Gastroesophageal sphincter (tissue), 4 donors: ENCODE measurements at regions not wholly inside any gene's neighbourhood (a gene's known extent, or its start where the extent isn't known, plus 50 kb on each side); places are given as distances from the start of the nearest gene placed in this dataset.

Experiments
- ATAC-seq: fragments of 150-250 bp; one replicate; pipeline ENCODE4 v1.9.1; 2016; ENCODE audit warnings: mild to moderate bottlenecking, moderate library complexity
- H3K27ac ChIP-seq, 4 donors: fragments of 200-600 bp; sonication (generic) in 3 of 4; 1 replicate in 3 of 4; 2 replicates in 1 of 4; pipeline ENCODE4 v1.5.1; 2016 to 2019
- H3K27me3 ChIP-seq: fragments of 200-600 bp; sonication (generic); one replicate; pipeline ENCODE4 v1.5.1; 2019
- H3K36me3 ChIP-seq, 2 donors: fragments of 200-600 bp; sonication (generic); one replicate each; pipeline ENCODE4 v1.5.1; 2019; ENCODE audit warnings: control low read depth in 1 of 2
- H3K4me1 ChIP-seq, 3 donors: fragments of 200-600 bp; sonication (generic); 1 replicate in 2 of 3; 2 replicates in 1 of 3; pipeline ENCODE4 v1.5.1; 2016 to 2019; ENCODE audit warnings: control low read depth in 2 of 3
- H3K4me3 ChIP-seq, 2 donors: fragments of 200-600 bp; sonication (generic); one replicate each; pipeline ENCODE4 v1.5.1; 2019; ENCODE audit warnings: mild to moderate bottlenecking in 1 of 2, moderate library complexity in 1 of 2
- H3K9me3 ChIP-seq, 3 donors: fragments of 200-600 bp; sonication (generic); one replicate each; pipeline ENCODE4 v1.5.1; 2017 to 2019; ENCODE audit warnings: control low read depth in 2 of 3
- EP300 ChIP-seq: sonication (generic); formaldehyde crosslinking; IDR thresholded peaks from one replicate; pipeline ENCODE4 v1.6.1; 2017; ENCODE audit warnings: antibody characterized with exemption, mild to moderate bottlenecking
- POLR2A ChIP-seq, 2 donors: fragments of 450-650 bp; IDR thresholded peaks; one replicate each; pipeline ENCODE4 v1.6.1; 2017; ENCODE audit warnings: antibody characterized with exemption in 2 of 2, mild to moderate bottlenecking in 2 of 2, moderate library complexity in 1 of 2
- POLR2AphosphoS5 ChIP-seq: sonication (generic); formaldehyde crosslinking; IDR thresholded peaks from one replicate; pipeline ENCODE4 v1.6.1; 2017; ENCODE audit warnings: antibody characterized with exemption
- WGBS, 2 donors: methylation state at CpG; one replicate each; pipeline ENCODE4 v1.1.5; 2018; ENCODE audit warnings: low coverage in 1 of 2; 5-methylcytosine and 5-hydroxymethylcytosine counted together
- TF ChIP-seq, protein P1 (sequence below), 4 experiments: fragments of 200-600 bp in 2 of 4; fragments of 450-650 bp in 2 of 4; sonication (generic) in 1 of 4; IDR thresholded peaks; one replicate each; pipeline ENCODE4 v1.5.1; 2017 to 2019; ENCODE audit warnings: antibody characterized with exemption in 4 of 4, mild to moderate bottlenecking in 2 of 4, moderate library complexity in 2 of 4

DNA sequence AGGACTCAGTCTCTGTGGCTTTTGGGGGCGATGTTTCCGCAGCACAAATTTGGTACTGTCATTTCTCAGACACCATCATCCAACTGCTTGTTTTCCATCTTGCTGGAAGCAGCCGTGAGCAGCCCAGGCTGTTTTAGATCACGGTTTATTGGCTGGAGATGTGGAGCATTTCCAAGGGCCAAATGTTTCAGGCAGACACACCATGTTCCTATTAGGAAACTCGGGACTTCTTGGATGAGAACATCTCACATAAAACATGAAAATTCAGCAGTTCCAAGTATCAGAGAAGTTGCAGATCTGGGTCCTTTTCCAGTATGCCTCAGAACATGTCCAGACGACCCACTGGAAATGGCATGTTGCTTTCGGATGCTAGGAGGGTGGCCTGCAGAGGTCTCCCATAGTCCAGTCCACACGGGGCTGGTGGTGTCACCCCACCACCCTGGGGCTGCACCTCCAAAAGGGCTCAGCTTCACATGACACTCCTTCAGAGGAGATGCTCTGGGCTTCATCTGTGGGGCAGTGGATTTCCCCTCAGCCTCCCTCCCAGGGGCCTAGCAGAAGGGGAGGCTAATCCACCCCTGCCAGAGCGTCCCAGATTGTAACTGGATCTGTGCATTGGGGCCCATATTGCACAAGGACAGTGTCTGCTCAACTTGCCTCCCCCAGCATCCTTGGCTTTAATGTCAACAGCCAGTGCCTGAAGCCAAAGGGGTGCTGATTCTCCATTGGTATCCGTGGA is 176.3 kb downstream of the SCP2D1 start:
- no peak overlapping the region for H3K4me3 ChIP-seq
- ATAC-seq, result peak; percentile 58
- no peaks in the 10 kb centered on the region for H3K9me3 ChIP-seq
- peak; percentile 62 for TF ChIP-seq POLR2AphosphoS5
- TF ChIP-seq EP300, result no peak
- H3K36me3 ChIP-seq, result no peaks in the 10 kb centered on the region
- H3K4me1 ChIP-seq, result peaks cover 0 to 9% (median 3%) of the 10 kb centered on the region in 3 donors
- WGBS, 2 donors, result 49 to 63% methylated on average over 5 to 6 of the region's 10 CpGs
- peak overlapping the region in 3 of 4 donors; percentile 61 to 76 (median 69) for H3K27ac ChIP-seq
- no peaks in the 10 kb centered on the region for H3K27me3 ChIP-seq

DNA sequence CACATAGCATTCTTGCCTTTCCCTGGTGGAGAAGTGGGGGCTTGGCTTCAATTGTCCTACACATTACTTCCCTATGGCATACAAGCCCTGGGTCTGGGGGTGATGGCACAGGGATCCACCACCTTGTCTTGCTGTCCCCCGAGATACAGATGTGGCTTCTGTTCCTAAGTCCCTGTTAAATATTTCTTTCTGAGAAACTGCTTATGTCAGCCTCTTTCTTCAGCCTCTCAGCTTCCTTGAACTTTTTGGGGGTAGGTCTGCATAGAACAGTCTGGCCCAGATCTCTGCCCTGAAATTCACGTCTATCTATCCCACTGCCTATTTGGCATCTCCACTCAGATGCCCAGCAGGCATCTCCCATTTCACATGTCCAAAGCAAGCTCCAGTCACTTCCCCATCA is 177.4 kb downstream of the SCP2D1 start:
- no peak for ATAC-seq

DNA sequence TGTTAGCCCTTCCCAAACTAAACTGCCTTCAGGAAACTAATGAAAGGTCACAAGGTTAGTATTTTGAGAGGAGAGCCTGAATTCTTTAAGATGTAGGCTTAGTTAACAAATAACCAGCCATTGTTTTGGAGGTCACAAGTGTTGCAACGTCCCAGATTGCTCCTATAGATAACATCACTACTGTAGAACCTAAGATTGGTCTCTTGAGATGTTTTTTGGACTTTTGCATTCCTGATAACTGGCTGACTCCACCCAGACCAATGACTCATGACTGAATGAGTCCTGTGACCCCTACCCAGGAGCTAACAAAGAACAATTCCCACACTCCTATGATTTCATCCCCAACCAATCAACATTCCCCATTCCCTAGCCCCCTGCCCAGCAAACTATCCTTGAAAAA is 178.8 kb downstream of the SCP2D1 start:
- H3K27me3 ChIP-seq, result no peaks in the 10 kb centered on the region
- WGBS, 2 donors, result 64 to 80% methylated on average over 1 of the region's 1 CpG
- no peaks in the 10 kb centered on the region for H3K9me3 ChIP-seq
- no peak overlapping the region for H3K27ac ChIP-seq
- H3K4me3 ChIP-seq, result no peak overlapping the region
- TF ChIP-seq EP300 (no peak), POLR2A (IDR thresholded peaks at IDR 0.05) (no peak), POLR2AphosphoS5 (no peak)
- TF ChIP-seq, protein P1, sequence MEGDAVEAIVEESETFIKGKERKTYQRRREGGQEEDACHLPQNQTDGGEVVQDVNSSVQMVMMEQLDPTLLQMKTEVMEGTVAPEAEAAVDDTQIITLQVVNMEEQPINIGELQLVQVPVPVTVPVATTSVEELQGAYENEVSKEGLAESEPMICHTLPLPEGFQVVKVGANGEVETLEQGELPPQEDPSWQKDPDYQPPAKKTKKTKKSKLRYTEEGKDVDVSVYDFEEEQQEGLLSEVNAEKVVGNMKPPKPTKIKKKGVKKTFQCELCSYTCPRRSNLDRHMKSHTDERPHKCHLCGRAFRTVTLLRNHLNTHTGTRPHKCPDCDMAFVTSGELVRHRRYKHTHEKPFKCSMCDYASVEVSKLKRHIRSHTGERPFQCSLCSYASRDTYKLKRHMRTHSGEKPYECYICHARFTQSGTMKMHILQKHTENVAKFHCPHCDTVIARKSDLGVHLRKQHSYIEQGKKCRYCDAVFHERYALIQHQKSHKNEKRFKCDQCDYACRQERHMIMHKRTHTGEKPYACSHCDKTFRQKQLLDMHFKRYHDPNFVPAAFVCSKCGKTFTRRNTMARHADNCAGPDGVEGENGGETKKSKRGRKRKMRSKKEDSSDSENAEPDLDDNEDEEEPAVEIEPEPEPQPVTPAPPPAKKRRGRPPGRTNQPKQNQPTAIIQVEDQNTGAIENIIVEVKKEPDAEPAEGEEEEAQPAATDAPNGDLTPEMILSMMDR (IDR thresholded peaks at IDR 0.05), result no peak
- no peaks in the 10 kb centered on the region for H3K36me3 ChIP-seq
- H3K4me1 ChIP-seq, result peaks cover 0 to 3% (median 0%) of the 10 kb centered on the region in 3 donors
- no peak for ATAC-seq

More for the DNA sequence above, 177.4 kb downstream of the SCP2D1 start:
- TF ChIP-seq POLR2A (IDR thresholded peaks at IDR 0.05), result no peak
- TF ChIP-seq EP300, result no peak
- H3K9me3 ChIP-seq, result no peaks in the 10 kb centered on the region
- H3K27me3 ChIP-seq, result no peaks in the 10 kb centered on the region
- H3K27ac ChIP-seq, result peak overlapping the region in 1 of 4 donors; percentile 61
- H3K4me3 ChIP-seq, result no peak overlapping the region
- no peaks in the 10 kb centered on the region for H3K36me3 ChIP-seq
- peaks cover 0 to 3% (median 3%) of the 10 kb centered on the region in 3 donors for H3K4me1 ChIP-seq
- WGBS, 2 donors, result 60 to 77% methylated on average over 1 to 2 of the region's 2 CpGs

DNA sequence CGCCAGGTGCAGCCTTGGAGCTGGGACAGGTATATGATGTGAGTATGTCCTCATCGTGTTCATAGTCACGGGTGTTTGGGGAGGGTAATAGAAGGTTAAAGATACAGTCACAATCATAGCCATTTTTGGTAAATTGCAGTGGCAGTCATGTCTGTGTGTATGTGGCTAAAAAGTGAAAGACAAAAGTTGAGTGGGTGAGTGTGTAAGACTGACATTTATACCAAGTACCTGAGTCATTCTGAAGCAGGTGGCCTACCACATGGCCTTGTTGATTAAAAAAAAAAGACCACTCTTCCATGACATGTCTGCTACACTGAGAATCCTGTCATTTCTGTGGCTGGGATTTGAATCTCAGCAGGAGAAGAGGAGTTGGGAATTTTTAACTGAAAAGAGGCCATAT is 181.9 kb downstream of the SCP2D1 start:
- Histone ChIP-seq H3K9me3 (no peaks in the 10 kb centered on the region), H3K4me1 (no peaks in the 10 kb centered on the region)
- ATAC-seq, result no peak

DNA sequence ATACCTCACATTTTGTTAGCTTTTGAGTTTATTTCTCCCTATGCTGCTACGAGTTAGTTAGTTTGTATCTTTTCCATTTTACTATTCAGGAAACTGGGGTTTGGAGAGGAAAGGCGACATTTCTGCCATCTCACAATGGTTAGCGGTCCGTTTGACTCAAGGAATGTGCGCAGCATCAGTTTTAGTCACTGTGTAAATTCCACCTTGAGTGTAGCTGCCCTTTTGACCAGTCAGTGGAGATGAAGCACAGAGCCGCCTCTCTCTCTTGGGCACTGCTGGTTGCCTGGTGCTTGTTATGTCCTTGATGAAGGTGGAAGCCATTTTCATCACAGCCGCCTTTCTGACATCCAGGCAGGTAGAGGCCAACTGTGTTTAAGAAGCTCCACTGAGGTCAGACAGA is 185.5 kb downstream of the SCP2D1 start:
- 71 to 87% methylated on average over 3 to 6 of the region's 7 CpGs for WGBS, 2 donors
- no peak for ATAC-seq
- H3K4me1 ChIP-seq, result no peaks in the 10 kb centered on the region
- TF ChIP-seq EP300, result no peak
- no peak for TF ChIP-seq POLR2A (IDR thresholded peaks at IDR 0.05)
- no peak for TF ChIP-seq POLR2AphosphoS5
- TF ChIP-seq, protein P1 (IDR thresholded peaks at IDR 0.05), result no peak
- H3K9me3 ChIP-seq, result no peaks in the 10 kb centered on the region
- H3K36me3 ChIP-seq, result no peaks in the 10 kb centered on the region
- H3K27me3 ChIP-seq, result no peaks in the 10 kb centered on the region
- no peak overlapping the region for H3K4me3 ChIP-seq
- no peak overlapping the region for H3K27ac ChIP-seq

More for the DNA sequence above, 181.9 kb downstream of the SCP2D1 start:
- H3K4me3 ChIP-seq, result no peak overlapping the region
- H3K27me3 ChIP-seq, result no peaks in the 10 kb centered on the region
- H3K27ac ChIP-seq, result no peak overlapping the region
- whole genome bisulfite sequencing, 2 donors, result 84 to 94% methylated on average over 3 of the region's 3 CpGs
- TF ChIP-seq EP300 (no peak), POLR2A (IDR thresholded peaks at IDR 0.05) (no peak), POLR2AphosphoS5 (no peak)
- TF ChIP-seq, protein P1 (IDR thresholded peaks at IDR 0.05), result no peak
- H3K36me3 ChIP-seq, result no peaks in the 10 kb centered on the region

DNA sequence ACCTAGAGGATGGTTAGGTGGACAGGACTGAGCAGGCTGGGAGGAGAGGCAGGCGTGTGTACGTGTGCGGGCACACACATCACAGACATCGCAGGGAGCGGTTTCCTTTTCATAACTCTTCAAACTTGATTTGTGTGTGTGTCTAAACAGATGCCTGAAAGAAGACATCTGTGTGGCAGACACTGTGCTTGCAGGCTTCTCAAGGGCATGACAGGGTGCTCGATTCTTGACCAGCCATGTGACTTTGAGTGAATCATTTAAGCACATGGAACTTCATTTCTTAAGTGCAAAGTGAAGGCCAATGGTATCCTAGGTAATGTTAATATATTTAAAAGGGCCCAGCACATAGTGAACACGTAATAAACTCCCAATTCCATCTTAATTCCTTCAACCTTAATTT is 186.5 kb downstream of the SCP2D1 start:
- TF ChIP-seq EP300 (no peak), POLR2AphosphoS5 (no peak), POLR2A (IDR thresholded peaks at IDR 0.05) (no peak)
- TF ChIP-seq, protein P1 (IDR thresholded peaks at IDR 0.05), result no peak
- 52 to 92% methylated on average over 2 to 5 of the region's 7 CpGs for WGBS, 2 donors
- no peak for ATAC-seq
- no peaks in the 10 kb centered on the region for H3K27me3 ChIP-seq
- no peaks in the 10 kb centered on the region for H3K9me3 ChIP-seq
- no peaks in the 10 kb centered on the region for H3K36me3 ChIP-seq
- no peak overlapping the region for H3K27ac ChIP-seq
- H3K4me3 ChIP-seq, result no peak overlapping the region
- no peaks in the 10 kb centered on the region for H3K4me1 ChIP-seq
